H1 (cell line): ENCODE measurements at regions not wholly inside any gene's neighbourhood (a gene's known extent, or its start where the extent isn't known, plus 50 kb on each side); places are given as distances from the start of the nearest gene placed in this dataset.

Experiments
- CTCF ChIP-seq, 3 experiments: IDR thresholded peaks; 1 replicate in 2 of 3; 2 replicates in 1 of 3; pipeline versions ENCODE4 v1.5.1 to v1.6.1; 2011; ENCODE audit warnings: low read length in 3 of 3, mild to moderate bottlenecking in 3 of 3, inconsistent platforms in 2 of 3, low read depth in 1 of 3, moderate library complexity in 1 of 3; ENCODE audit not compliant: insufficient read depth in 1 of 3; ENCODE audit errors: control extremely low read depth in 1 of 3
- PHF8 ChIP-seq: fragments of 200-600 bp; sonication (generic); conservative IDR thresholded peaks from 2 replicates; pipeline ENCODE4 v1.7.1; 2012; ENCODE audit warnings: low read depth, mild to moderate bottlenecking, inconsistent platforms, low read length, moderate library complexity

- no peak for TF ChIP-seq CTCF (IDR thresholded peaks at IDR 0.05; ENCODE audit: control extremely low read depth in 1 of 3, insufficient read depth in 1 of 3, low read depth in 1 of 3, low read length in 3 of 3)
- TF ChIP-seq PHF8 = no peak
These were observed 65.8 kb upstream of the CD93 start (continued) for GRCh38 chr20:23151885-23152284.
